ENCODE measurements at regions not wholly inside any gene's neighbourhood (a gene's known extent, or its start where the extent isn't known, plus 50 kb on each side); places are given as distances from the start of the nearest gene placed in this dataset.

- TF ChIP-seq POLR2A (IDR thresholded peaks at IDR 0.05): no peak
- TF ChIP-seq CTCF (IDR thresholded peaks at IDR 0.05): no peak
Measured at GRCh38 chr2:167537743-167538142, 649.5 kb downstream of the XIRP2 start.
